ENCODE measurements at regions not wholly inside any gene's neighbourhood (a gene's known extent, or its start where the extent isn't known, plus 50 kb on each side); places are given as distances from the start of the nearest gene placed in this dataset.

- intact Hi-C loops (cut with DNase I) = no loop called here
- ATAC-seq (no peak), DNase-seq (no peak)
Measured at GRCh38 chr7:131254211-131254610, 73.5 kb upstream of the MKLN1 start.

GRCh38 chr7:131255242-131255641, 72.4 kb upstream of the MKLN1 start:
- intact Hi-C loops (cut with DNase I) = no loop called here
- DNase-seq (no peak), ATAC-seq (no peak)

DNA sequence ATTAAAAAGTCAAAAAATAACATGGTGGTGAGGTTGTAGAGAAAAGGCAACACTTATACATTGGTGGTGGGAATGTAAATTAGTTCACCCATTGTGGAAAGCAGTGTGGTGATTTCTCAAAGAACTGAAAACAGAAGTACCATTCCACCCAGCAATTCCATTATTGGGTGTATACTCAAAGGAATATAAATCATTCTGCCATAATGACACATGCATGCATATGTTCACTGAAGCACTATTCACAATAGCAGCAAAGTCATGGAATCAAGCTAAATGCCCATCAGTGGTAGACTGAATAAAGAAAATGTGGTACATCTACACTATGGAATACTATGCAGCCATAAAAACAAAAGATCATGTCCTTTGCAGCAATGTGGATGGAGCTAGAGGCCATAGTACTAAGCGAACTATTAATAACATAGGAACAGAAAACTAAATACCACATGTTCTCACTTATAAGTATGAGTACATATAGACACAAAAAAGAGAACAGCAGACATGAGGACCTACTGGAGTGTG, 66.1 kb upstream of the MKLN1 start:
- no peak for DNase-seq
- intact Hi-C loops (cut with DNase I) = no loop called here
- ATAC-seq = no peak

DNA sequence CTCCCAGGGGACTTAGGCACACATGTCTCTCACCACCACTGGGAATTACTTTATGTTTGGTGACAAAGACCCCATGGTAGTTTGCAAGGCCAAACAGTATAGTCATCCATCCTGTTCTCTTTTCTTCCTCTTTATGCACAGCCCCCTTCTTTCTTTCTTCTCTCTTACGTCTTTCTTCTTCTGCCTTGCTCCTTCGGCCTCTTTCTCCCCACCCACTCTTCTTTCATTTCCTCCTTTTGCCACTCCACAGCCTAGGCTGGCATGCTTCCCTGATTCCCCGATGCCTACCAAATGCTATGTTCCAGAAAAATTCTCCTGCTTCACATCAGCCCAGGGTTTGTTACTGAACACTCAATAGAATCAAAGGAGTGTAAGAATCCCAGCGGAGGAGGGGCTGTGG, 62.4 kb upstream of the MKLN1 start:
- intact Hi-C loops (cut with DNase I) = no loop called here
- ATAC-seq (peak in 1 of 2 donors; percentile 27), DNase-seq (no peak)

DNA sequence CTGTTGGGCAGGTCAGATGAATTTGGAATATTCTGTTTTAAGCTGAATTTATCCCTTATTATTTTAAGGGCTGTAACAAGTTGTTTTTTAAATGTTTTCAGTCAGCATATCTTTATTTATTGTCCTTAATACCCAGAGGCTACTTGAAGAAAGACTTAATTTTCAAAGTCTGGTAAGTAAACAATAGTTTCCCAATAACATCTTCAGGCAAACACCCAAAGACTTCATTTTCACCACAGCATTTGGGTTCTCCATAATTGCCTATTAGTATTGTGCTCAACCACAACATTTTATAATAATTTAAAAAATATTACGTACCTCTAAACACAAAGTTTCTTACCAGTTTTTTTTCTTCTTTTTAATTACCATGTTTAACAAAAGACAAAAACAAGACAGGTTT, 60.0 kb upstream of the MKLN1 start:
- ATAC-seq = no peak
- intact Hi-C loops (cut with DNase I) = no loop called here
- DNase-seq = no peak

GRCh38 chr7:131268906-131269305, 58.8 kb upstream of the MKLN1 start:
- ATAC-seq (no peak), DNase-seq (no peak)
- intact Hi-C loops (cut with DNase I) = no loop called here

DNA sequence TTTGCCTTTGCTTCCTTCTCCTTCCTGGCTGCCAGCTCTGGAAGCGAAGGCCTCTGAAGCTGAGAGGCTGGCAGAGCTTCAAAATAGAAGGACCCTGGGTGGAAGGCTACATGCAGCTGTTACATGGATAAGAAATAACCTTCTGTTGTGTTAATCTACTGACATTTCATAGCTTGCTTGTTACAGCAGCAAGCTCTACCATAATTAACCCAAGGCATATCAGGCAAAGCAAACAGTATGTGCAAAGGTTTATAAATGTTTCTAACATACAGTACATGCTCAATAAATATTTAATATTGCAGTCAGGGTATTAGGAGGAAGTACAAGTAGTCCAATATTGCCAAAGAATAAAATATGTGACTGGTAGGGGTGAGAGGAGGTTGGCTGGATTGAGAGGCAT, 55.6 kb upstream of the MKLN1 start:
- intact Hi-C loops (cut with DNase I) = no loop called here
- no peak for ATAC-seq
- no peak for DNase-seq

DNA sequence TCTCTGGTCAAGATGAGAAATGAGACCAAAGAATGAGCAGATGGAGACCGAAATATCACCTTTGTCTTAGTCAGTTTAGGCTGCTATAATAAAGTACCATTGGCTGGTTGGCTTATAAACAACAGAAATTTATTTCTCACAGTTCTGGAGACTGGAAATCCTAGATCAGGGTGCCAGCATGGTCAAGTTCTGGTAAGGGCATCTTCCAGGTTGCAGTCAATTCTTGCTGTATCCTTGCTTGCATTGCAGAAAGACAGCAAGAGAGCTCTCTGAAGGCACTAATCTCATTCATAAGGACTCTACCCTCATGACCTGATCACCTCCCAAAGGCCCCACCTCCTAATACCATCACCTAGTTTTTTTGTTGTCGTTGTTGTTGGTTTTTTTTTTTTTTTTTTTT, 52.7 kb upstream of the MKLN1 start:
- ATAC-seq = no peak
- intact Hi-C loops (cut with DNase I) = no loop called here
- DNase-seq = no peak

DNA sequence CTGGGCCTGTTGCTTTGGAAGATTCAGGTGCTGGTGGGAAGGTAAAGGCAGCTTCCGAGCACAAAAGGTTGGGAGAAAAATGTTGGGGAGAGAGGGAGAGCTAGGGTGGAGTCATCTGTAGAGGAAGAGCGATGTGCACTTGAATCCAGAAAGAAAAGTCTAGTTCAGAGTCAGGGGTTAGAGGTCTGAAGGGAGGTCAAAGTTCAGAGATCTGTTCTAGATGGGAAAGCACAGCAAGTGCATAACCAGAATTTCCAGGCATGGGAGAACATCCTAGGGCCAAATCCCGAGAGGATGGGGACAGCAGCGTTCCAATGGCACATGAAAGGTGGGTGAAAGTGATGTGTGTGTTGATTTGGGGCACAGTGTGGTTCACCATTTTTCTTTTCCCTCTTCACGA, 51.5 kb upstream of the MKLN1 start:
- intact Hi-C loops (cut with DNase I) = no loop called here
- DNase-seq = no peak
- no peak for ATAC-seq

GRCh38 chr7:131276748-131277147, 50.9 kb upstream of the MKLN1 start:
- ATAC-seq = no peak
- intact Hi-C loops (cut with DNase I) = no loop called here
- no peak for DNase-seq

Small RNAs in the stretch of these regions (microRNA-seq; reads per million reads assigned to microRNA genes)
- gene MIR29A = 10,053 to 10,572 reads per million in 2 donors
